ENCODE measurements at regions not wholly inside any gene's neighbourhood (a gene's known extent, or its start where the extent isn't known, plus 50 kb on each side); places are given as distances from the start of the nearest gene placed in this dataset.
"Not testable (repeated sequence)": the region's sequence is repeated elsewhere in the genome, so short reads cannot be mapped to it uniquely, and the experiment has no call there.

DNA sequence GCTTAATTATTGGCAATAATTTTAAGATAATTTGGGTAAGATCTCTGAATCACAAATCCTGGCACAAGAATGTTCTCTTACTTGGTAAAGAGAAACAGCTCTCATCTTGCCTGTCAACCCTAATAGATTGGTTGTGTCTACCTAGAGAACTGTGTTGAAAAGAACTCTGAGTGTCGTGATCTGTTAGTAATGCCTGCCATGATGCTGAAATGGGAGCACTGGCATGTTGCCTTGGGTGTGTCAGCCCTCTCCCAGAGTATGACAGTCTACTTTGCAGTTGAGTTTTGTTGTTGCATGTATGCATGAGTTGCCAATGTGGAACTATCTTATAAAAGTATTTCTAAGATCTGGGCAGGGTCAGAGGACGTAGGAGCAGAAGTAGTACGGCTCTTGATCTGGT lies 221.4 kb downstream of the MAF start (continued):
- TF ChIP-seq, protein P1, sequence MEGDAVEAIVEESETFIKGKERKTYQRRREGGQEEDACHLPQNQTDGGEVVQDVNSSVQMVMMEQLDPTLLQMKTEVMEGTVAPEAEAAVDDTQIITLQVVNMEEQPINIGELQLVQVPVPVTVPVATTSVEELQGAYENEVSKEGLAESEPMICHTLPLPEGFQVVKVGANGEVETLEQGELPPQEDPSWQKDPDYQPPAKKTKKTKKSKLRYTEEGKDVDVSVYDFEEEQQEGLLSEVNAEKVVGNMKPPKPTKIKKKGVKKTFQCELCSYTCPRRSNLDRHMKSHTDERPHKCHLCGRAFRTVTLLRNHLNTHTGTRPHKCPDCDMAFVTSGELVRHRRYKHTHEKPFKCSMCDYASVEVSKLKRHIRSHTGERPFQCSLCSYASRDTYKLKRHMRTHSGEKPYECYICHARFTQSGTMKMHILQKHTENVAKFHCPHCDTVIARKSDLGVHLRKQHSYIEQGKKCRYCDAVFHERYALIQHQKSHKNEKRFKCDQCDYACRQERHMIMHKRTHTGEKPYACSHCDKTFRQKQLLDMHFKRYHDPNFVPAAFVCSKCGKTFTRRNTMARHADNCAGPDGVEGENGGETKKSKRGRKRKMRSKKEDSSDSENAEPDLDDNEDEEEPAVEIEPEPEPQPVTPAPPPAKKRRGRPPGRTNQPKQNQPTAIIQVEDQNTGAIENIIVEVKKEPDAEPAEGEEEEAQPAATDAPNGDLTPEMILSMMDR (IDR thresholded peaks at IDR 0.05 in 2 of 3, conservative IDR thresholded peaks at IDR 0.05 in 1 of 3; ENCODE audit: borderline replicate concordance in 1 of 3, insufficient read depth in 1 of 3, low read depth in 2 of 3, low read length in 2 of 3), result no peak
- no peak for TF ChIP-seq TCF7L2 (IDR thresholded peaks at IDR 0.05; ENCODE audit: borderline replicate concordance, extremely low read depth, insufficient read depth, insufficient read length)
- no peak for TF ChIP-seq EGR1 (IDR thresholded peaks at IDR 0.05; ENCODE audit: low read depth)

DNA sequence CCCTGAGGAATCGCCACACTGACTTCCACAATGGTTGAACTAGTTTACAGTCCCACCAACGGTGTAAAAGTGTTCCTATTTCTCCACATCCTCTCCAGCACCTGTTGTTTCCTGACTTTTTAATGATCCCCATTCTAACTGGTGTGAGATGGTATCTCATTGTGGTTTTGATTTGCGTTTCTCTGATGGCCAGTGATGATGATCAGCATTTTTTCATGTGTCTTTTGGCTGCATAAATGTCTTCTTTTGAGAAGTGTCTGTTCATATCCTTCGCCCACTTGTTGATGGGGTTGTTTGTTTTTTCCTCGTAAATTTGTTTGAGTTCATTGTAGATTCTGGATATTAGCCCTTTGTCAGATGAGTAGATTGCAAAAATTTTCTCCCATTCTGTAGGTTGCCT lies 223.5 kb downstream of the MAF start:
- H3K9me3 ChIP-seq (ENCODE audit: control insufficient read depth in 1 of 2, insufficient read depth in 1 of 2, low read depth in 1 of 2, low read length in 2 of 2), result peaks cover 36 to 43% of the 10 kb centered on the region in 2 experiments; a peak in 3 of 4 replicates
- DNase-seq (ENCODE audit: low read depth, low spot score); H2AFZ ChIP-seq (ENCODE audit: low read depth, low read length, poor library complexity, severe bottlenecking); H3K9me2 ChIP-seq (ENCODE audit: insufficient read depth); H3K79me2 ChIP-seq (ENCODE audit: insufficient read depth, low read length); POLR2A ChIA-PET; ATAC-seq; H3K4me2 ChIP-seq (ENCODE audit: low read length); intact Hi-C loops (cut with micrococcal nuclease); BruUV-seq (replicated peaks); H4K20me1 ChIP-seq (ENCODE audit: insufficient read depth); H3K9ac ChIP-seq (ENCODE audit: low read length); H3K27me3 ChIP-seq (ENCODE audit: insufficient read depth, low read length); RAD21 ChIA-PET (ENCODE audit: low non-redundant PET in 1 of 2, low total read pairs in 2 of 2, uncharacterized antibody in 2 of 2, unreplicated experiment in 2 of 2); CTCF ChIA-PET; H3K4me3 ChIP-seq (replicated peaks in 1 of 2; ENCODE audit: low read depth in 1 of 2, low read length in 2 of 2); H3K4me1 ChIP-seq (ENCODE audit: control insufficient read depth in 1 of 2, insufficient read depth in 2 of 2, low read length in 2 of 2); H3K27ac ChIP-seq (ENCODE audit: low read depth, low read length); H3K36me3 ChIP-seq (ENCODE audit: control insufficient read depth in 1 of 2, insufficient read depth in 2 of 2, low read length in 2 of 2): not testable (repeated sequence)

DNA sequence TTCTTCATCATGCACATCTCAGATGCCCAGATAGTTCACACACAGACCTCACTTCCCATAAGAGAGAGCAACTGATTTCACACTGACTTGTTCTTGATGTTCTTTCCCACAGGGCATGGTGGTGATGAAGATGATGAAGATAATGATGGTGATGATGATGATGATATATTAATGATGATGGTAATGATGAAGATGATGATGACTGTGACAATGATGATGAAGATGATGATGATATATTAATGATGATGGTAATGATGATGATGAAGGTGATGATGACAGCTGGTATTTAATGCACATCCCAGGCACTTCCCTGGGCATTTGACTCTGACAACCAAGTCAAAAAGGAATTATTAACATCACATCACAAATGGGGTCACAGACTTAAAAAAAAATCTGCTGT lies 225.2 kb downstream of the MAF start:
- H3K27me3 ChIP-seq (ENCODE audit: insufficient read depth, low read length), result no peaks in the 10 kb centered on the region
- no TSS peak for BruUV-seq (replicated peaks)
- ATAC-seq (no peak), DNase-seq (ENCODE audit: low read depth, low spot score) (no peak)
- no peaks in the 10 kb centered on the region for H3K9me2 ChIP-seq (ENCODE audit: insufficient read depth)
- TF ChIP-seq SP1 (IDR thresholded peaks at IDR 0.05; ENCODE audit: low read depth) (no peak), CEBPB (IDR thresholded peaks at IDR 0.05; ENCODE audit: low read depth) (no peak)
- peaks cover 37 to 49% of the 10 kb centered on the region in 2 experiments; a peak in 3 of 4 replicates for H3K9me3 ChIP-seq (ENCODE audit: control insufficient read depth in 1 of 2, insufficient read depth in 1 of 2, low read depth in 1 of 2, low read length in 2 of 2)
- H3K4me3 ChIP-seq (replicated peaks in 1 of 2; ENCODE audit: low read depth in 1 of 2, low read length in 2 of 2), result no peak overlapping the region
- H3K36me3 ChIP-seq (ENCODE audit: control insufficient read depth in 1 of 2, insufficient read depth in 2 of 2, low read length in 2 of 2), result no peaks in the 10 kb centered on the region
- no peaks in the 10 kb centered on the region for H3K79me2 ChIP-seq (ENCODE audit: insufficient read depth, low read length)
- CTCF ChIA-PET, result no interaction called here
- H4K20me1 ChIP-seq (ENCODE audit: insufficient read depth), result no peaks in the 10 kb centered on the region
- no peak overlapping the region for H3K4me2 ChIP-seq (ENCODE audit: low read length)
- intact Hi-C loops (cut with micrococcal nuclease), result no loop called here
- H3K4me1 ChIP-seq (ENCODE audit: control insufficient read depth in 1 of 2, insufficient read depth in 2 of 2, low read length in 2 of 2), result no peaks in the 10 kb centered on the region
- RAD21 ChIA-PET (ENCODE audit: low non-redundant PET in 1 of 2, low total read pairs in 2 of 2, uncharacterized antibody in 2 of 2, unreplicated experiment in 2 of 2), result no interaction called here
- POLR2A ChIA-PET, result no interaction called here
- H3K9ac ChIP-seq (ENCODE audit: low read length), result no peak overlapping the region
- no peak overlapping the region for H2AFZ ChIP-seq (ENCODE audit: low read depth, low read length, poor library complexity, severe bottlenecking)
- no peak overlapping the region for H3K27ac ChIP-seq (ENCODE audit: low read depth, low read length)
